IMR-90 (cell line): ENCODE measurements at regions not wholly inside any gene's neighbourhood (a gene's known extent, or its start where the extent isn't known, plus 50 kb on each side); places are given as distances from the start of the nearest gene placed in this dataset.

ENCODE experiments used
- ATAC-seq: fragments of 200-7000 bp; cut with Tn5 transposase; 2 replicates; pipeline ENCODE4 v1.9.1; 2020; ENCODE audit warnings: low read depth, mild to moderate bottlenecking, moderate library complexity
- BruUV-seq: library from RNA; stranded (reverse); fragments of 400-500 nt; replicated peaks from 2 replicates; lab custom pipeline; 2021; lab: Mats Ljungman, UMichigan
- CTCF ChIA-PET: fragments of 300-600 bp; formaldehyde crosslinking; extraction: SDS; loops from one replicate; lab custom pipeline; 2021; ENCODE audit warnings: antibody characterized with exemption; lab: Yijun Ruan, JAX
- POLR2A ChIA-PET: fragments of 300-600 bp; sonication (Branson Sonifier 250); formaldehyde crosslinking; loops from one replicate; lab custom pipeline; 2022; ENCODE audit warnings: antibody characterized with exemption; ENCODE audit not compliant: unreplicated experiment; lab: Charles Lee
- DNase-seq: peaks from one replicate; pipeline ENCODE4 v3.0.0; 2013
- H2AFZ ChIP-seq: replicated peaks from 2 replicates; pipeline ENCODE3; 2013; ENCODE audit warnings: low read length, mild to moderate bottlenecking; ENCODE audit not compliant: poor library complexity
- H2AK5ac ChIP-seq: 2 replicates; pipeline ENCODE4 v1.6.1; 2013; ENCODE audit warnings: low read depth, low read length, inconsistent platforms
- H2AK9ac ChIP-seq: replicated peaks from 2 replicates; pipeline ENCODE3; 2013; ENCODE audit warnings: mild to moderate bottlenecking, low read depth, low read length, moderate library complexity; ENCODE audit not compliant: poor library complexity
- H2BK120ac ChIP-seq: 2 replicates; pipeline ENCODE4 v1.6.1; 2013; ENCODE audit warnings: low read depth, low read length, inconsistent platforms
- H2BK15ac ChIP-seq: 3 replicates; pipeline ENCODE4 v1.6.1; 2013; ENCODE audit warnings: low read depth, low read length, inconsistent platforms
- H2BK20ac ChIP-seq: 2 replicates; pipeline ENCODE4 v1.6.1; 2013; ENCODE audit warnings: low read depth, mild to moderate bottlenecking, inconsistent platforms, low read length, moderate library complexity
- H2BK5ac ChIP-seq: 2 replicates; pipeline ENCODE4 v1.6.1; 2013; ENCODE audit warnings: mild to moderate bottlenecking, low read depth, low read length, inconsistent platforms; ENCODE audit not compliant: poor library complexity, severe bottlenecking
- H3K14ac ChIP-seq: replicated peaks from 2 replicates; pipeline ENCODE4 v1.6.1; 2013; ENCODE audit warnings: low read depth, low read length, inconsistent platforms
- H3K18ac ChIP-seq: 2 replicates; pipeline ENCODE4 v1.6.1; 2013; ENCODE audit warnings: low read depth, low read length, control low read depth
- H3K23ac ChIP-seq: 2 replicates; pipeline ENCODE4 v1.6.1; 2013; ENCODE audit warnings: low read depth, low read length, inconsistent platforms
- H3K27ac ChIP-seq: 2 replicates; pipeline ENCODE4 v1.5.1; 2013; ENCODE audit warnings: mild to moderate bottlenecking, control low read depth, low read length; ENCODE audit not compliant: insufficient read depth
- H3K27me3 ChIP-seq: 2 replicates; pipeline ENCODE4 v1.6.1; 2013; ENCODE audit warnings: low read length; ENCODE audit not compliant: control insufficient read depth, insufficient read depth
- H3K36me3 ChIP-seq: 2 replicates; pipeline ENCODE4 v1.6.1; 2013; ENCODE audit warnings: low read length, mixed read lengths; ENCODE audit not compliant: control insufficient read depth, insufficient read depth
- H3K4ac ChIP-seq: 2 replicates; pipeline ENCODE4 v1.6.1; 2013; ENCODE audit warnings: low read depth, low read length, inconsistent platforms
- H3K4me1 ChIP-seq: 2 replicates; pipeline ENCODE4 v1.6.1; 2013; ENCODE audit warnings: low read length, mixed read lengths; ENCODE audit not compliant: control insufficient read depth, insufficient read depth
- H3K4me2 ChIP-seq: 2 replicates; pipeline ENCODE4 v1.6.1; 2013; ENCODE audit warnings: low read depth, mild to moderate bottlenecking, control low read depth, low read length, moderate library complexity
- H3K4me3 ChIP-seq: 2 replicates; pipeline ENCODE4 v1.5.1; 2013; ENCODE audit warnings: low read depth, mild to moderate bottlenecking, control low read depth, low read length, moderate library complexity; ENCODE audit not compliant: insufficient read depth
- H3K56ac ChIP-seq: 2 replicates; pipeline ENCODE4 v1.6.1; 2013; ENCODE audit warnings: low read length, inconsistent platforms; ENCODE audit not compliant: insufficient read depth; ENCODE audit errors: extremely low read depth
- H3K79me1 ChIP-seq, 2 experiments: 2 replicates each; pipeline ENCODE4 v1.6.1; 2013; ENCODE audit warnings: low read length in 2 of 2, inconsistent platforms in 1 of 2, low read depth in 1 of 2
- H3K9ac ChIP-seq: 2 replicates; pipeline ENCODE4 v1.6.1; 2013; ENCODE audit warnings: low read depth, low read length, control low read depth
- H3K9me1 ChIP-seq: 2 replicates; pipeline ENCODE4 v1.6.1; 2013; ENCODE audit warnings: low read length, inconsistent platforms; ENCODE audit not compliant: insufficient read depth
- H3K9me3 ChIP-seq: 2 replicates; pipeline ENCODE4 v1.6.1; 2013; ENCODE audit warnings: low read length; ENCODE audit not compliant: control insufficient read depth, insufficient read depth
- H4K20me1 ChIP-seq: 2 replicates; pipeline ENCODE4 v1.6.1; 2013; ENCODE audit warnings: low read length, inconsistent platforms; ENCODE audit not compliant: insufficient read depth
- H4K5ac ChIP-seq: 2 replicates; pipeline ENCODE4 v1.6.1; 2013; ENCODE audit warnings: mild to moderate bottlenecking, low read depth, low read length, control low read depth
- H4K8ac ChIP-seq, 2 experiments: 2 replicates each; pipeline ENCODE4 v1.6.1; 2013; ENCODE audit warnings: low read depth in 2 of 2, low read length in 2 of 2, control low read depth in 1 of 2, inconsistent platforms in 1 of 2
- H4K91ac ChIP-seq: 2 replicates; pipeline ENCODE4 v1.6.1; 2013; ENCODE audit warnings: low read depth, low read length, inconsistent platforms; ENCODE audit not compliant: insufficient read depth
- BHLHE40 ChIP-seq: fragments of 150-350 bp; IDR thresholded peaks from 2 replicates; pipeline ENCODE4 v1.6.1; 2016; ENCODE audit warnings: mild to moderate bottlenecking, low read depth, low read length
- CEBPB ChIP-seq: IDR thresholded peaks from 2 replicates; pipeline ENCODE4 v1.6.1; 2012; ENCODE audit warnings: low read depth, low read length, improper control_type of control experiment
- CHD1 ChIP-seq: IDR thresholded peaks from 2 replicates; pipeline ENCODE4 v1.6.1; 2012; ENCODE audit warnings: low read depth, low read length, improper control_type of control experiment
- CTCF ChIP-seq: conservative IDR thresholded peaks from 2 replicates; pipeline ENCODE4 v1.5.1; 2012; ENCODE audit warnings: mild to moderate bottlenecking, low read depth, low read length, improper control_type of control experiment
- FOS ChIP-seq: fragments of 150-350 bp; IDR thresholded peaks from 2 replicates; pipeline ENCODE4 v1.6.1; 2016; ENCODE audit warnings: low read depth, low read length
- MAFK ChIP-seq: IDR thresholded peaks from 2 replicates; pipeline ENCODE4 v1.6.1; 2012; ENCODE audit warnings: low read depth, low read length, improper control_type of control experiment
- MAZ ChIP-seq: IDR thresholded peaks from 2 replicates; pipeline ENCODE4 v1.6.1; 2012; ENCODE audit warnings: low read depth, mild to moderate bottlenecking, low read length, improper control_type of control experiment, moderate library complexity, borderline replicate concordance
- MXI1 ChIP-seq: IDR thresholded peaks from 2 replicates; pipeline ENCODE4 v1.6.1; 2012; ENCODE audit warnings: low read depth, mild to moderate bottlenecking, low read length, moderate library complexity, borderline replicate concordance
- NFE2L2 ChIP-seq: fragments of 150-350 bp; IDR thresholded peaks from 2 replicates; pipeline ENCODE4 v1.6.1; 2016; ENCODE audit warnings: low read depth, mild to moderate bottlenecking, low read length
- POLR2A ChIP-seq: IDR thresholded peaks from 2 replicates; pipeline ENCODE4 v1.6.1; 2012; ENCODE audit warnings: mild to moderate bottlenecking, low read depth, low read length
- RAD21 ChIP-seq: IDR thresholded peaks from 2 replicates; pipeline ENCODE4 v1.6.1; 2012; ENCODE audit warnings: low read length, improper control_type of control experiment
- RCOR1 ChIP-seq: IDR thresholded peaks from 2 replicates; pipeline ENCODE4 v1.6.1; 2012; ENCODE audit warnings: mild to moderate bottlenecking, low read length, improper control_type of control experiment; ENCODE audit not compliant: insufficient replicate concordance
- RFX5 ChIP-seq: IDR thresholded peaks from 2 replicates; pipeline ENCODE4 v1.8.0; 2012; ENCODE audit warnings: low read depth, mild to moderate bottlenecking, low read length, moderate library complexity
- SMC3 ChIP-seq: fragments of 150-350 bp; IDR thresholded peaks from 2 replicates; pipeline ENCODE4 v1.6.1; 2016; ENCODE audit warnings: low read depth, mild to moderate bottlenecking, antibody characterized with exemption, low read length, moderate library complexity
- USF2 ChIP-seq: fragments of 150-350 bp; IDR thresholded peaks from 2 replicates; pipeline ENCODE4 v1.6.1; 2017; ENCODE audit warnings: mild to moderate bottlenecking, antibody characterized with exemption, low read length, low read depth
- WGBS, 2 experiments: methylation state at CpG; one replicate each; pipeline versions ENCODE4 v1.1.5 to v1.1.7; 2013; ENCODE audit warnings: missing lambda C conversion rate in 2 of 2; ENCODE audit not compliant: insufficient read length in 1 of 2; ENCODE audit errors: extremely low coverage in 2 of 2; 5-methylcytosine and 5-hydroxymethylcytosine counted together
- dilution Hi-C: fragments of 300-500 bp; cut with HindIII; formaldehyde crosslinking; loops from one replicate; pipeline ENCODE4 v1.14.3; 2018; ENCODE audit warnings: low sequenced_read_pairs; ENCODE audit not compliant: unreplicated experiment
- in situ Hi-C: fragments of 300-500 bp; cut with MboI; formaldehyde crosslinking; loops from 3 replicates; pipeline ENCODE4 v1.14.3; 2019; ENCODE audit warnings: low sequenced_read_pairs, inconsistent platforms, mixed read lengths
- intact Hi-C: fragments of 100-400 bp; cut with micrococcal nuclease; formaldehyde crosslinking; loops from 2 replicates; pipeline ENCODE4 v1.10.0; 2022
- TF ChIP-seq, protein P1 (sequence below): fragments of 150-350 bp; IDR thresholded peaks from 2 replicates; pipeline ENCODE4 v1.6.1; 2016; ENCODE audit warnings: low read depth, mild to moderate bottlenecking, low read length, moderate library complexity, borderline replicate concordance

DNA sequence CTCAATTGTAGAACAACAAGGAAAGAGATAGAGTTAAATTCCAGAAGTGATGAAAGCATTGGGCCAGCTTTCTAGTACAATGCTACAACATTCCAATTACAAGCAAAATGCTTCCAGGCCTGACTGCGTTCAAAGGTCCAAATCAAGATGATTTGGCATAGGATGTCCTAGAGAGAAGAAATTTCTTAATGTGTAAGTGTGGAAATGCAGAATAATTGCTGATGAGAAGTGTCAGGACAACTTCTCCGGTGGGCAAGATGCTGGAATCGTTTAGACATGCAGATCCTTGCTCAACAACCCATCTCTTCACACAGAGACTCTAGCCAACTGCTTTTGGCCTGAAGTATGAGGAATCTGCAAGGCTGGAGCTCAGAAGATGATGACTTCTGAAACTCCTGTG, 71.1 kb upstream of the PDZRN3 start:
- no peak for TF ChIP-seq CTCF
- TF ChIP-seq USF2: no peak
- TF ChIP-seq BHLHE40: no peak
- no peak for TF ChIP-seq FOS
- TF ChIP-seq RCOR1: no peak
- no peak for TF ChIP-seq SMC3
- TF ChIP-seq MAFK: no peak
- TF ChIP-seq MXI1: no peak
- TF ChIP-seq RAD21: no peak
- TF ChIP-seq, protein P1, sequence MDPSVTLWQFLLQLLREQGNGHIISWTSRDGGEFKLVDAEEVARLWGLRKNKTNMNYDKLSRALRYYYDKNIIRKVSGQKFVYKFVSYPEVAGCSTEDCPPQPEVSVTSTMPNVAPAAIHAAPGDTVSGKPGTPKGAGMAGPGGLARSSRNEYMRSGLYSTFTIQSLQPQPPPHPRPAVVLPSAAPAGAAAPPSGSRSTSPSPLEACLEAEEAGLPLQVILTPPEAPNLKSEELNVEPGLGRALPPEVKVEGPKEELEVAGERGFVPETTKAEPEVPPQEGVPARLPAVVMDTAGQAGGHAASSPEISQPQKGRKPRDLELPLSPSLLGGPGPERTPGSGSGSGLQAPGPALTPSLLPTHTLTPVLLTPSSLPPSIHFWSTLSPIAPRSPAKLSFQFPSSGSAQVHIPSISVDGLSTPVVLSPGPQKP: no peak
- no peak for TF ChIP-seq CHD1
- no peak for TF ChIP-seq MAZ
- no peak for TF ChIP-seq CEBPB
- no peak for TF ChIP-seq POLR2A
- no peak for TF ChIP-seq NFE2L2
- no peak for TF ChIP-seq RFX5
- POLR2A ChIA-PET: no interaction called here
- Histone ChIP-seq H2AFZ (no peak overlapping the region), H4K8ac (no peak overlapping the region), H3K27ac (no peak overlapping the region), H4K91ac (no peak overlapping the region), H3K36me3 (no peaks in the 10 kb centered on the region), H2AK9ac (no peak overlapping the region), H2BK5ac (no peak overlapping the region), H3K9me1 (no peaks in the 10 kb centered on the region), H3K27me3 (no peaks in the 10 kb centered on the region), H3K4me2 (no peak overlapping the region), H3K4me3 (no peak overlapping the region), H3K14ac (no peak overlapping the region), H4K20me1 (no peaks in the 10 kb centered on the region), H2BK120ac (no peak overlapping the region), H2AK5ac (no peak overlapping the region), H3K9ac (no peak overlapping the region), H3K18ac (no peak overlapping the region), H3K79me1 (no peaks in the 10 kb centered on the region), H3K4me1 (no peaks in the 10 kb centered on the region), H3K56ac (no peak overlapping the region), H2BK20ac (no peak overlapping the region), H3K4ac (no peak overlapping the region), H3K9me3 (peaks cover 3% of the 10 kb centered on the region), H2BK15ac (no peak overlapping the region), H3K23ac (no peak overlapping the region), H4K5ac (no peak overlapping the region)
- in situ Hi-C loops: no loop called here
- BruUV-seq: no TSS peak
- ATAC-seq: no peak
- CTCF ChIA-PET: interaction anchor here (2.0 kb wide), 1 partner anchor 14 kb away, joined by 5 read pairs; no protein-coding TSS in a partner anchor
- no CpG with 5 or more reads among the region's 3 CpGs for WGBS, 2 experiments
- no peak for DNase-seq
- intact Hi-C loops: no loop called here
- dilution Hi-C loops: no loop called here
